NCI-H1105 treated with DMSO at 0.1 percent for 48 hours (cell line): ENCODE measurements at regions not wholly inside any gene's neighbourhood (a gene's known extent, or its start where the extent isn't known, plus 50 kb on each side); places are given as distances from the start of the nearest gene placed in this dataset.
"Not testable (repeated sequence)": the region's sequence is repeated elsewhere in the genome, so short reads cannot be mapped to it uniquely, and the experiment has no call there.

ENCODE experiments used
- DNase-seq: peaks from one replicate; lab custom pipeline; 2025; lab: John Stamatoyannopoulos, UW

GRCh38 chr1:221962385-221962784 lies 220.5 kb upstream of the DUSP10 start:
- DNase-seq: no peak

DNA sequence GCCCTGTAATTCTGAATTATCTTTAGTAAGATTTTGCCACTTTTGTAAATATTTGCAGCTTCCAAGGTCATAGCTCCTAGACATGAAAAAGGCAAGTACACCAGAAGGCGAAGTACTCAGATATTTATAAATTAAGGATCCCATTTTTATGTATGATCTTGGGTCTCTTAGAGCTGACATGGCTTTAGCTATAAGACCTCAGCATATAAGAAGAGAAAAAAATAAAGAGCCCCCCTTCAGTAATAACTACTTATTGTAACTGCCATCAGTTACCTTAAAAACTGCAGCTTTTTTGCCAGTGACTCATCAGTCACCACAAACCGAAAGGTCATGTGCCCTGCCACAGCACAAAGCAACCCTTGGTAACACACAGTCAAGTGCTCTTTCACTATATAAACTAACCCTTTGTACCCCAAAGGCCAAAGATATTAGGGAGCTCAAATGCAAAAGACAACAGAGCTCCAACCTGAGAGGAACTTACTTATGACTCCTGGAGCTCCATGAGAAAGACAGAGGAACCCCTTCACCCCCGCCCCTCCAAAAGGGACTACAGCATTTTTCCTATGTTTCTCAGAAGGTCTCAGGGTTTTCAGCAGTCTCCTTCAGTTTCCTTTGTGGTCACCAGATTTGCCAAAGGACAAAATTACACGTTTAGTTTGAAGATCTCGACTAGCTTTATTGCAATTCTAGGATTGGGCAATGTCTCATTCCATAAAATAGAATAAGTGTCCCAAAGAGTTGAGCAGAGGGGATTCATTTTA lies 219.8 kb upstream of the DUSP10 start:
- no peak for DNase-seq

- DNase-seq: not testable (repeated sequence)
Observed at GRCh38 chr1:221958161-221958562, 216.3 kb upstream of the DUSP10 start.

DNA sequence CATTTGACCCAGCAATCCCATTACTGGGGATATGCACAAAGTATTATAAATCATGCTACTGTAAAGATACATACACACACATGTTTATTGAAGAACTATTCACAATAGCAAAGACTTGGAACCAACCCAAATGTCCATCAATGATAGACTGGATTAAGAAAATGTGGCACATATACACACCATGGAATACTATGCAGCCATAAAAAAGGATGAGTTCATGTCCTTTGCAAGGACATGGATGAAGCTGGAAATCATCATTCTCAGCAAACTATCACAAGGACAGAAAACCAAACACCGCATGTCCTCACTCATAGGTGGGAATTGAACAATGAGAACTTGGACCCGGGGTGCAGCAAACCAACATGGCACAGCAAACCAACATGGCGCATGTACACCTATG lies 215.5 kb upstream of the DUSP10 start:
- not testable (repeated sequence) for DNase-seq

DNA sequence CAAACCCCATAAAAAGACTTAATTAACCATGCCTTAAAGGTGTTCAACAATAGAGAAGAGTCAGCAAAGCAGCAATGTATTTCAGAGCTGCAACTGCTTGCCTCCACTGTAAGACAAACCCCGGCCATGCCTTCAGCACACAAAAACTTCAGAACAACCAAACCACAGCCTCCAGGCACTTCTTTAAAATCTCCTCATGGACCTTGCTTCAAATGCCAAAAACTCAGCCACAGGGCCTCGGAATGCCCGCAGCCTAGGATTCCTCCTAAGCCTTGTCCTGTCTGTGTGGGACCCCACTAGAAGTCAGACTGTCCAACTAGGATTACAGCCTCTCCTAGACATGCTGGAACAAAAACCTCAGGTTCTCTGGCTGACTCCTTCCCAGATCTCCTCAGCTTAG lies 208.1 kb upstream of the DUSP10 start:
- no peak for DNase-seq

DNA sequence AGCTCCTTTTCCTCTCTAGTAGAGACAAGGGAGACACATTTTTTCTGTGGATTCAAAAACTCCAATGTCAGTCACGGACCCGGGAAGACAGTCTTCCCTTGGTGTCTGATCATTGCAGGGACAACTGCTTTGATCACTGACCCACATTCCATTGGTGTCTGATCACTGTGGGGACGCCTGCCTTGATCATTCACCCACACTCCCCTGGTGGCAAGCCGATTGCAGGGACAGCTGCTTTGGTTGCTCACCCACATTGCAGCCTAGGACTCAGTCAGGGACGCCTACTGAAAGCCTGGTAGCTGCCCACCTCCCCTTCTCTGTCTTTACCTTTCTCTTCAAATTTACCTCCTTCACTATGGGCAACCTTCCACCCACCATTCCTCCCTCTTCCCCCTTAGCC lies 206.6 kb upstream of the DUSP10 start:
- DNase-seq: no peak

GRCh38 chr1:221947731-221948130 lies 205.8 kb upstream of the DUSP10 start:
- no peak for DNase-seq

GRCh38 chr1:221946768-221947167 lies 204.9 kb upstream of the DUSP10 start:
- DNase-seq: no peak

DNA sequence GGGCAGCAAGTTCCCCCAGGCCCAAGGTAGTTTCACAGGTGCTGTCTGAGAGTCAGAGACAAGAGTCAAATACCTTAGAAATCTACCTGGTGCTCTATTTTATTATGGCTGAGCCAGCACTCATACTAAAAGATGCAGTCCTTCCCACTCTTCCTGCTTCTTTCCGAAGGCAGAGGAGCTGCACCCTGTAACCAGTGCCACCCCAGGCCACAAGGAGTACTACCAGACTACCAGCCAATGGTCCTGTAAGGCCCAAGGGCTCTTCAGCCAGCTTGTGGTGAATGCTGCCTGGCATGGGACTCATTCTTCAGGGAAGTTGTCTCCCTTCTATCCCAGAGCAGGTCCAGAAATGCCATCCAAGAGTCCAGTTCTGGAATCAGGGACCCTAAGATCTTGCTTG lies 203.8 kb upstream of the DUSP10 start:
- DNase-seq: no peak

DNA sequence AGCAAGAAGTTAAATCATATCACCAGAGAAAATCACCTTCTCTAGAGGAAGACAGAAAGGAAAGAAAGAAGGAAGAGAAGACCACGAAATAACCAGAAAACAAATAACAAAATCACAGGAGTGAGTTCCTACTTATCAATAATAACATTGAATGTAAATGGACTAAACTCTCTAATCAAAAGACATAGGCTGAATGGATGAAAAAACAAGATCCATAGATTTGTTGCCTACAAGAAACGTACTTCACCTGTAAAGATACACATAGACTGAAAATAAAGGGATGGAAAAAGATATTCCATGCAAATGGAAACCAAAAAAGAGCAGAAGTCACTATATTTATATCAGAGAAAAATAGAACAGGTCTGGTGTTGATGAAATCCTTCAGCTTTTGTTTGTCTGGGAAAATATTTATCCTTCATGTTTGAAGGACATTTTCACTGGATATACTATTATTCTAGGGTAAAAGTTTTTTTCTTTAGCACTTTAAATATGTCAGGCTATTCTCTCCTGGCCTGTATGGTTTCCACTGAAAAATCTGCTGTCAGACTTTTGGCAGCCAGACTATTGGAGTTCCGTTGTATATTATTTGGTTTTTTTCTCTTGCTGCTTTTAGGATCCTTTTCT lies 202.5 kb upstream of the DUSP10 start:
- no peak for DNase-seq

DNA sequence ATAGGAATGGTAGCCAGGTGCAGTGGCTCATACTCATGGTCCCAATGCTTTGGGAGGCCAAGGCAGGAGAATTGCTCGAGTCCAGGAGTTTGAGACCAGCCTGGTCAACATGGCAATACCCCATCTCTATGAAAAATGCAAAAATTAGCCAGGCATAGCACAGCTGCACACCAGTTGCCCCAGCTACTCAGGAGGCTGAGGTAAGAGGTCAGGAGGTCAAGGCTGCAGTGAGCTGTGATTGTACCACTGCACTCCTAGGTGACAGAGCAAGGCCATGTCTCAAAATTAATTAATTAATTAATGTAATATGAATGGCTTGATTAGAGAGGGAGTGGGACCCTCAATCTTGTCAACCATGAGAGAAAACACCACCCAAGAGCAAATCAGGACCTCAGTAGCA lies 198.7 kb upstream of the DUSP10 start:
- no peak for DNase-seq

DNA sequence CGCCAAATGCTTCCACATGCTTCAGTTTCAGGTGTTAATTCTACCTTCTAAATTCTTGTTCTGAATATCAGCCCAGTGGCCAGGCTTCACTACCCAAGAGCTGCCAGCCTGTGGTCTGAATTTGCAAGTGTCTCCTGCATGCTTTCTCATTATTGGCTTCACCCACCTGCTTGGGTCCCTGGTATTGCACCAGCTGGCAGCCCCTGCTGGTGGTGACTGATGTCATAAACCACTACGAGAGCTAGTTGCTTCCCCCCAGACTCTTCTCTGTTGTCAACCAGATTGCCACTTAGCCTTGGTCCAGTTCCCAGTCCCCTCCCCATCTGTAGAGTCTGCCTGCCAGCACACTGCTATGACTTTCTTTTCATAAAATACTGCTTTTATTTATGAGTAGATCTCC lies 197.7 kb upstream of the DUSP10 start:
- DNase-seq: no peak

- no peak for DNase-seq
Observed at GRCh38 chr1:221937155-221937953, 195.5 kb upstream of the DUSP10 start.

DNA sequence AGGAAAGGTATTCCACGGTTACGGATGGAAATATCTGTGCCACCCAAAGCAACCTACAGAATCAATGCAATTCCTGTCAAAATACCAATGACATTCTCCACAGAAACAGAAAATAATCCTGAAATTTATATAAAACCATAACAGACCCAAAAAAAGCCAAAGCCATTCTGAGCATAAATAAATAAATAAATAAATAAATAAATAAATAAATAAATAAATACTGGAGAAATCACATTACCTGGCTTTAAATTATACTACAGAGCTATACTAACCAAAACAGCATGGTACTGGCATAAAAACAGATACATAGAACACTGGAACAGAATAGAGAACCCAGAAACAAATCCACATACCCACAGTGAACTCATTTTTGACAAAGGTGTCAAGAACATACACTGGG lies 191.9 kb upstream of the DUSP10 start:
- DNase-seq: no peak

- DNase-seq: no peak
Observed at GRCh38 chr1:221926441-221926840, 184.6 kb upstream of the DUSP10 start.

GRCh38 chr1:221925947-221926346 lies 184.1 kb upstream of the DUSP10 start:
- no peak for DNase-seq

GRCh38 chr1:221923929-221924598 lies 182.2 kb upstream of the DUSP10 start:
- DNase-seq: no peak

DNA sequence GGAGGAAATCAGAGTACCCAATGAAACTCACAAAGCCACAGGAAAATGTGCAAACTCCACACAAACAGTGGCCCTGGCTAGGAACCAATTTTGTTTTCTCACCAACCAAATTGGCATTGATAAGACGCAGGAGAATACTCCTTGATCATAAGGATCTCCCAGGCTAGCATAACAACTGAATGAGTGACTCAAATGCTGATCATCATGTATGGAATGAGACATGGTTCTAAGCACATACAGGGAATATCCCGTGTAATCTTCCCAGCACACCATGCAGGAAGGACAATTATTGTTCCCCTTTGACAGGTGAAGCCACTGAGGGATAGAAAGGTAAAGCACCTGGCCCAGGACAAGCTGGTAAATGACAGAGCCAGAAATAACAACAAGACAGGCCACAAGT lies 180.0 kb upstream of the DUSP10 start:
- DNase-seq: no peak

- DNase-seq: no peak
Observed at GRCh38 chr1:221919743-221920142, 177.9 kb upstream of the DUSP10 start.

DNA sequence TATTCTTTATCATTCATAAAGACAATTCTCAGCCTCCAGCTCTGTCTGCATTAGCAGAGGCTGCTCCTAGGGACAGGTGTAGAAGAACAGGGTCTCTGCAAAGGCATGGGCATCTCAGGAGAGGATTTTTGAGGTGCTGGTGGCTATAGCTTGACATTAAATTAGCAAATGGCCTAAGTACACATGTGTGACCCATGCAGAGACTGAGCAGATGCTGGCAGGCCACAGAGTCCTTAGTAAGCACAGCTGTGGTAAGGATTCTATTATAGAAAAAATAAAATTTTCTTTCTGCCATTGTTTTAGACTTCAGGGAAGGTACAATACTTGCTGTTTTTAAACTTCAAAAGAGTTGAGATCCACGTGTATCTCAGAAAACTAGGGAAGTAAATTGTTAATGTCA lies 177.5 kb upstream of the DUSP10 start:
- no peak for DNase-seq

DNA sequence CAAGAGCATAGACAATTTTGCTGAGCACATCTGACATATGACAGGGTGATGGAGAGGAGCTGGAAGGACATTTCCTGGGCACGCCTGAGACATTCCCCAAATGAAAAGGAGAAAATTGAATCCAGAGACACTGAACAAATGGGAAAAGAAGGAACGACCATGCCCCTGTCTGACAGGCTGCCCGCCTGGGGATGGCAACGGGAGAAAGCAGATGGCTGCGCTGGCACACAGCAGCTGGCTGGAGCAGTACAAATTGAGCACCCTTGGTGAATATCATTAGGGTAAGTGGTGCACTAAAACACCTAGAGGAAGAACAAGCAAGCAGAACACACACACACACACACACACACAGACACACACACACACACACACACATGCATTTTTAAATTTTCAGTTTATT lies 174.3 kb upstream of the DUSP10 start:
- DNase-seq: no peak

DNA sequence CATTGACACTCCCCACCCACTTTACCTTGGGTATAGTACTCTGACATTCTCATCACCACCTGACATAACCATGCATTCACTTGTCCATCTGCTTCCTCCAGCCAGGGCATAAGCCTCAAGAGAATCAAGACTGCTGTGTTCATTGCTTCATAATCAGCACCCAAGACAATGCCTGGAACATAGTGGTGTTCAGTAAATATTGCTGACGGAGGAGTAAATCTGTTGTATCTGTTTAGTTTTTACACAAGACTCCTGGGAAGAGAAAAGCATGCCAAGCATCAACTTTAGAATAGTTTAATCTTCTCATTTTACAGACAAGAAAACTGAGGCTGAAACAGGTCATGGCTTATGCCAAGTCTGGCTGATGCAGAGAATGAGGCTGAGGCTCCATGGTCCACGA lies 173.9 kb upstream of the DUSP10 start:
- no peak for DNase-seq
